Trophoblast cell (in vitro differentiated cells and primary cell): ENCODE measurements at regions not wholly inside any gene's neighbourhood (a gene's known extent, or its start where the extent isn't known, plus 50 kb on each side); places are given as distances from the start of the nearest gene placed in this dataset.
"Not testable (repeated sequence)": the region's sequence is repeated elsewhere in the genome, so short reads cannot be mapped to it uniquely, and the experiment has no call there.

Experiments
- DNase-seq, 2 donors: peaks; one replicate each; pipeline ENCODE4 v3.0.0-alpha.2; 2016
- H2AFZ ChIP-seq: 2 replicates; pipeline ENCODE4 v1.6.1; 2013; ENCODE audit warnings: low read length, moderate library complexity, mild to moderate bottlenecking; ENCODE audit not compliant: insufficient read depth, poor library complexity
- H2AK5ac ChIP-seq: 2 replicates; pipeline ENCODE4 v1.6.1; 2013; ENCODE audit warnings: mild to moderate bottlenecking, low read length
- H2BK120ac ChIP-seq: 2 replicates; pipeline ENCODE4 v1.6.1; 2013; ENCODE audit warnings: low read length, mild to moderate bottlenecking, moderate library complexity; ENCODE audit not compliant: insufficient read depth, poor library complexity
- H2BK12ac ChIP-seq: 2 replicates; pipeline ENCODE4 v1.6.1; 2013; ENCODE audit warnings: mild to moderate bottlenecking, low read length, moderate library complexity
- H2BK5ac ChIP-seq: 2 replicates; pipeline ENCODE4 v1.6.1; 2013; ENCODE audit warnings: low read length, low read depth, moderate library complexity, mild to moderate bottlenecking; ENCODE audit not compliant: poor library complexity
- H3K14ac ChIP-seq: 2 replicates; pipeline ENCODE4 v1.6.1; 2013; ENCODE audit warnings: mild to moderate bottlenecking, low read length
- H3K18ac ChIP-seq: 2 replicates; pipeline ENCODE4 v1.6.1; 2013; ENCODE audit warnings: mild to moderate bottlenecking, low read length
- H3K23ac ChIP-seq: 2 replicates; pipeline ENCODE4 v1.6.1; 2013; ENCODE audit warnings: low read length
- H3K27ac ChIP-seq: 2 replicates; pipeline ENCODE4 v1.5.1; 2013; ENCODE audit warnings: low read depth, mild to moderate bottlenecking, inconsistent platforms, low read length, moderate library complexity
- H3K27me3 ChIP-seq: 2 replicates; pipeline ENCODE4 v1.6.1; 2013; ENCODE audit warnings: inconsistent platforms, mild to moderate bottlenecking, low read length, moderate library complexity; ENCODE audit not compliant: insufficient read depth
- H3K36me3 ChIP-seq, 2 experiments: 1 replicate in 1 of 2; 2 replicates in 1 of 2; pipeline ENCODE4 v1.6.1; 2013; ENCODE audit warnings: low read length in 2 of 2, mild to moderate bottlenecking in 2 of 2, moderate library complexity in 1 of 2; ENCODE audit not compliant: insufficient read depth in 2 of 2, control insufficient read depth in 1 of 2
- H3K4ac ChIP-seq: 2 replicates; pipeline ENCODE4 v1.6.1; 2013; ENCODE audit warnings: low read depth, mild to moderate bottlenecking, low read length, moderate library complexity
- H3K4me1 ChIP-seq, 2 experiments: 1 replicate in 1 of 2; 2 replicates in 1 of 2; pipeline ENCODE4 v1.6.1; 2013; ENCODE audit warnings: low read length in 2 of 2, mild to moderate bottlenecking in 2 of 2, moderate library complexity in 1 of 2; ENCODE audit not compliant: insufficient read depth in 2 of 2, control insufficient read depth in 1 of 2
- H3K4me2 ChIP-seq: 2 replicates; pipeline ENCODE4 v1.6.1; 2013; ENCODE audit warnings: inconsistent platforms, mild to moderate bottlenecking, low read length, moderate library complexity
- H3K4me3 ChIP-seq: 2 replicates; pipeline ENCODE4 v1.5.1; 2013; ENCODE audit warnings: mild to moderate bottlenecking, low read depth, low read length, inconsistent platforms
- H3K79me1 ChIP-seq: one replicate; pipeline ENCODE4 v1.6.1; 2013; ENCODE audit warnings: low read length
- H3K79me2 ChIP-seq: 2 replicates; pipeline ENCODE4 v1.6.1; 2013; ENCODE audit warnings: low read length, mild to moderate bottlenecking; ENCODE audit not compliant: control insufficient read depth, insufficient read depth, poor library complexity
- H3K9ac ChIP-seq: 2 replicates; pipeline ENCODE4 v1.6.1; 2013; ENCODE audit warnings: mild to moderate bottlenecking, low read length
- H3K9me3 ChIP-seq: 2 replicates; pipeline ENCODE4 v1.6.1; 2013; ENCODE audit warnings: low read depth, mild to moderate bottlenecking, control low read depth, inconsistent platforms, low read length; ENCODE audit not compliant: insufficient read depth
- H4K12ac ChIP-seq: 2 replicates; pipeline ENCODE4 v1.6.1; 2013; ENCODE audit warnings: low read depth, mild to moderate bottlenecking, low read length, moderate library complexity
- H4K8ac ChIP-seq: 2 replicates; pipeline ENCODE4 v1.6.1; 2013; ENCODE audit warnings: low read depth, mild to moderate bottlenecking, low read length, moderate library complexity
- H4K91ac ChIP-seq: one replicate; pipeline ENCODE4 v1.6.1; 2013; ENCODE audit warnings: low read depth, mild to moderate bottlenecking, low read length, moderate library complexity
- WGBS: extraction: QIAGEN DNeasy Blood & Tissue Kit; methylation state at CpG from one replicate; pipeline ENCODE4 v1.1.7; 2013; ENCODE audit warnings: missing lambda C conversion rate; ENCODE audit not compliant: insufficient read length, insufficient coverage; ENCODE audit errors: extremely low coverage; 5-methylcytosine and 5-hydroxymethylcytosine counted together

- H3K4me2 ChIP-seq = no peak overlapping the region
- H3K4ac ChIP-seq = no peak overlapping the region
- H4K8ac ChIP-seq = no peak overlapping the region
- no peak overlapping the region for H3K4me3 ChIP-seq
- no peak overlapping the region for H3K14ac ChIP-seq
- no peak overlapping the region for H2BK5ac ChIP-seq
- H3K23ac ChIP-seq = no peak overlapping the region
- H3K79me1 ChIP-seq = no peaks in the 10 kb centered on the region
- H2BK12ac ChIP-seq = no peak overlapping the region
- H3K27me3 ChIP-seq = no peaks in the 10 kb centered on the region
- no peak overlapping the region for H4K91ac ChIP-seq
- peaks cover 62% of the 10 kb centered on the region for H3K9me3 ChIP-seq
- no peaks in the 10 kb centered on the region for H3K4me1 ChIP-seq
- no peak overlapping the region for H2BK120ac ChIP-seq
- no peak overlapping the region for H2AFZ ChIP-seq
- no peak overlapping the region for H3K9ac ChIP-seq
- no peak overlapping the region for H3K18ac ChIP-seq
- no peak overlapping the region for H3K27ac ChIP-seq
- no peak overlapping the region for H2AK5ac ChIP-seq
- H4K12ac ChIP-seq = no peak overlapping the region
- DNase-seq = no peak
- H3K36me3 ChIP-seq = no peaks in the 10 kb centered on the region
- H3K79me2 ChIP-seq = no peaks in the 10 kb centered on the region
- no CpG with 5 or more reads among the region's 17 CpGs for WGBS
Measured at GRCh38 chr10:38605153-38605661, 511.1 kb downstream of the ZNF37A start.

GRCh38 chr10:38615596-38615995, 521.5 kb downstream of the ZNF37A start:
- not testable (repeated sequence) for H3K27ac ChIP-seq, H4K8ac ChIP-seq, H3K9ac ChIP-seq, H3K18ac ChIP-seq, H2AK5ac ChIP-seq, DNase-seq, H2BK120ac ChIP-seq, H2AFZ ChIP-seq, H3K4me1 ChIP-seq, H3K79me2 ChIP-seq, H4K12ac ChIP-seq, H2BK12ac ChIP-seq, H3K4ac ChIP-seq, H3K27me3 ChIP-seq, H3K4me2 ChIP-seq, H3K23ac ChIP-seq, H4K91ac ChIP-seq, H3K4me3 ChIP-seq, H2BK5ac ChIP-seq, H3K14ac ChIP-seq, H3K36me3 ChIP-seq, H3K79me1 ChIP-seq
- no CpG with 5 or more reads among the region's 20 CpGs for WGBS
- H3K9me3 ChIP-seq = peaks cover 10% of the 10 kb centered on the region

- not testable (repeated sequence) for H3K27me3 ChIP-seq, H2AFZ ChIP-seq, H4K8ac ChIP-seq, H2BK5ac ChIP-seq, H3K27ac ChIP-seq, H3K36me3 ChIP-seq, H4K91ac ChIP-seq, H2BK12ac ChIP-seq, H3K14ac ChIP-seq, H3K4ac ChIP-seq, H2BK120ac ChIP-seq, H3K4me3 ChIP-seq, H3K9me3 ChIP-seq, H3K9ac ChIP-seq, DNase-seq, H3K23ac ChIP-seq, H3K4me1 ChIP-seq, H4K12ac ChIP-seq, H3K79me2 ChIP-seq, H3K4me2 ChIP-seq, H3K79me1 ChIP-seq, H2AK5ac ChIP-seq, H3K18ac ChIP-seq
- WGBS = no CpG with 5 or more reads among the region's 1 CpG
Measured at GRCh38 chr10:38619831-38620230, 525.7 kb downstream of the ZNF37A start.

- not testable (repeated sequence) for H3K14ac ChIP-seq, H3K9ac ChIP-seq, DNase-seq, H3K27me3 ChIP-seq, H3K79me1 ChIP-seq, H3K9me3 ChIP-seq, H3K79me2 ChIP-seq, H3K4me2 ChIP-seq, H3K27ac ChIP-seq, H3K4me1 ChIP-seq, H4K12ac ChIP-seq, H3K23ac ChIP-seq, H2BK12ac ChIP-seq, H2AFZ ChIP-seq, H2AK5ac ChIP-seq, H2BK5ac ChIP-seq, H3K4me3 ChIP-seq, H3K18ac ChIP-seq, H2BK120ac ChIP-seq, H3K4ac ChIP-seq, H4K8ac ChIP-seq, H3K36me3 ChIP-seq, H4K91ac ChIP-seq
- WGBS = no CpG with 5 or more reads among the region's 21 CpGs
Measured at GRCh38 chr10:38635650-38636049, 541.5 kb downstream of the ZNF37A start.
